IMR-90 (cell line): ENCODE measurements at regions not wholly inside any gene's neighbourhood (a gene's known extent, or its start where the extent isn't known, plus 50 kb on each side); places are given as distances from the start of the nearest gene placed in this dataset.
A peak's percentile ranks its signal among the peaks of the same experiment; 100 is the strongest.

Experiments used
- ATAC-seq: fragments of 200-7000 bp; cut with Tn5 transposase; 2 replicates; pipeline ENCODE4 v1.9.1; 2020; ENCODE audit warnings: low read depth, mild to moderate bottlenecking, moderate library complexity
- BruUV-seq: library from RNA; stranded (reverse); fragments of 400-500 nt; replicated peaks from 2 replicates; lab custom pipeline; 2021; lab: Mats Ljungman, UMichigan
- CTCF ChIA-PET: fragments of 300-600 bp; formaldehyde crosslinking; extraction: SDS; loops from one replicate; lab custom pipeline; 2021; ENCODE audit warnings: antibody characterized with exemption; lab: Yijun Ruan, JAX
- POLR2A ChIA-PET: fragments of 300-600 bp; sonication (Branson Sonifier 250); formaldehyde crosslinking; loops from one replicate; lab custom pipeline; 2022; ENCODE audit warnings: antibody characterized with exemption; ENCODE audit not compliant: unreplicated experiment; lab: Charles Lee
- DNase-seq: peaks from one replicate; pipeline ENCODE4 v3.0.0; 2013
- H2AFZ ChIP-seq: replicated peaks from 2 replicates; pipeline ENCODE3; 2013; ENCODE audit warnings: low read length, mild to moderate bottlenecking; ENCODE audit not compliant: poor library complexity
- H2AK5ac ChIP-seq: 2 replicates; pipeline ENCODE4 v1.6.1; 2013; ENCODE audit warnings: low read depth, low read length, inconsistent platforms
- H2AK9ac ChIP-seq: replicated peaks from 2 replicates; pipeline ENCODE3; 2013; ENCODE audit warnings: mild to moderate bottlenecking, low read depth, low read length, moderate library complexity; ENCODE audit not compliant: poor library complexity
- H2BK120ac ChIP-seq: 2 replicates; pipeline ENCODE4 v1.6.1; 2013; ENCODE audit warnings: low read depth, low read length, inconsistent platforms
- H2BK15ac ChIP-seq: 3 replicates; pipeline ENCODE4 v1.6.1; 2013; ENCODE audit warnings: low read depth, low read length, inconsistent platforms
- H2BK20ac ChIP-seq: 2 replicates; pipeline ENCODE4 v1.6.1; 2013; ENCODE audit warnings: low read depth, mild to moderate bottlenecking, inconsistent platforms, low read length, moderate library complexity
- H2BK5ac ChIP-seq: 2 replicates; pipeline ENCODE4 v1.6.1; 2013; ENCODE audit warnings: mild to moderate bottlenecking, low read depth, low read length, inconsistent platforms; ENCODE audit not compliant: poor library complexity, severe bottlenecking
- H3K14ac ChIP-seq: replicated peaks from 2 replicates; pipeline ENCODE4 v1.6.1; 2013; ENCODE audit warnings: low read depth, low read length, inconsistent platforms
- H3K18ac ChIP-seq: 2 replicates; pipeline ENCODE4 v1.6.1; 2013; ENCODE audit warnings: low read depth, low read length, control low read depth
- H3K23ac ChIP-seq: 2 replicates; pipeline ENCODE4 v1.6.1; 2013; ENCODE audit warnings: low read depth, low read length, inconsistent platforms
- H3K27ac ChIP-seq: 2 replicates; pipeline ENCODE4 v1.5.1; 2013; ENCODE audit warnings: mild to moderate bottlenecking, control low read depth, low read length; ENCODE audit not compliant: insufficient read depth
- H3K27me3 ChIP-seq: 2 replicates; pipeline ENCODE4 v1.6.1; 2013; ENCODE audit warnings: low read length; ENCODE audit not compliant: control insufficient read depth, insufficient read depth
- H3K36me3 ChIP-seq: 2 replicates; pipeline ENCODE4 v1.6.1; 2013; ENCODE audit warnings: low read length, mixed read lengths; ENCODE audit not compliant: control insufficient read depth, insufficient read depth
- H3K4ac ChIP-seq: 2 replicates; pipeline ENCODE4 v1.6.1; 2013; ENCODE audit warnings: low read depth, low read length, inconsistent platforms
- H3K4me1 ChIP-seq: 2 replicates; pipeline ENCODE4 v1.6.1; 2013; ENCODE audit warnings: low read length, mixed read lengths; ENCODE audit not compliant: control insufficient read depth, insufficient read depth
- H3K4me2 ChIP-seq: 2 replicates; pipeline ENCODE4 v1.6.1; 2013; ENCODE audit warnings: low read depth, mild to moderate bottlenecking, control low read depth, low read length, moderate library complexity
- H3K4me3 ChIP-seq: 2 replicates; pipeline ENCODE4 v1.5.1; 2013; ENCODE audit warnings: low read depth, mild to moderate bottlenecking, control low read depth, low read length, moderate library complexity; ENCODE audit not compliant: insufficient read depth
- H3K56ac ChIP-seq: 2 replicates; pipeline ENCODE4 v1.6.1; 2013; ENCODE audit warnings: low read length, inconsistent platforms; ENCODE audit not compliant: insufficient read depth; ENCODE audit errors: extremely low read depth
- H3K79me1 ChIP-seq, 2 experiments: 2 replicates each; pipeline ENCODE4 v1.6.1; 2013; ENCODE audit warnings: low read length in 2 of 2, inconsistent platforms in 1 of 2, low read depth in 1 of 2
- H3K9ac ChIP-seq: 2 replicates; pipeline ENCODE4 v1.6.1; 2013; ENCODE audit warnings: low read depth, low read length, control low read depth
- H3K9me1 ChIP-seq: 2 replicates; pipeline ENCODE4 v1.6.1; 2013; ENCODE audit warnings: low read length, inconsistent platforms; ENCODE audit not compliant: insufficient read depth
- H3K9me3 ChIP-seq: 2 replicates; pipeline ENCODE4 v1.6.1; 2013; ENCODE audit warnings: low read length; ENCODE audit not compliant: control insufficient read depth, insufficient read depth
- H4K20me1 ChIP-seq: 2 replicates; pipeline ENCODE4 v1.6.1; 2013; ENCODE audit warnings: low read length, inconsistent platforms; ENCODE audit not compliant: insufficient read depth
- H4K5ac ChIP-seq: 2 replicates; pipeline ENCODE4 v1.6.1; 2013; ENCODE audit warnings: mild to moderate bottlenecking, low read depth, low read length, control low read depth
- H4K8ac ChIP-seq, 2 experiments: 2 replicates each; pipeline ENCODE4 v1.6.1; 2013; ENCODE audit warnings: low read depth in 2 of 2, low read length in 2 of 2, control low read depth in 1 of 2, inconsistent platforms in 1 of 2
- H4K91ac ChIP-seq: 2 replicates; pipeline ENCODE4 v1.6.1; 2013; ENCODE audit warnings: low read depth, low read length, inconsistent platforms; ENCODE audit not compliant: insufficient read depth
- BHLHE40 ChIP-seq: fragments of 150-350 bp; IDR thresholded peaks from 2 replicates; pipeline ENCODE4 v1.6.1; 2016; ENCODE audit warnings: mild to moderate bottlenecking, low read depth, low read length
- CEBPB ChIP-seq: IDR thresholded peaks from 2 replicates; pipeline ENCODE4 v1.6.1; 2012; ENCODE audit warnings: low read depth, low read length, improper control_type of control experiment
- CHD1 ChIP-seq: IDR thresholded peaks from 2 replicates; pipeline ENCODE4 v1.6.1; 2012; ENCODE audit warnings: low read depth, low read length, improper control_type of control experiment
- CTCF ChIP-seq: conservative IDR thresholded peaks from 2 replicates; pipeline ENCODE4 v1.5.1; 2012; ENCODE audit warnings: mild to moderate bottlenecking, low read depth, low read length, improper control_type of control experiment
- ELK1 ChIP-seq: fragments of 150-350 bp; IDR thresholded peaks from 2 replicates; pipeline ENCODE4 v1.6.1; 2016; ENCODE audit warnings: low read depth, mild to moderate bottlenecking, low read length, moderate library complexity, borderline replicate concordance
- FOS ChIP-seq: fragments of 150-350 bp; IDR thresholded peaks from 2 replicates; pipeline ENCODE4 v1.6.1; 2016; ENCODE audit warnings: low read depth, low read length
- MAFK ChIP-seq: IDR thresholded peaks from 2 replicates; pipeline ENCODE4 v1.6.1; 2012; ENCODE audit warnings: low read depth, low read length, improper control_type of control experiment
- MAZ ChIP-seq: IDR thresholded peaks from 2 replicates; pipeline ENCODE4 v1.6.1; 2012; ENCODE audit warnings: low read depth, mild to moderate bottlenecking, low read length, improper control_type of control experiment, moderate library complexity, borderline replicate concordance
- MXI1 ChIP-seq: IDR thresholded peaks from 2 replicates; pipeline ENCODE4 v1.6.1; 2012; ENCODE audit warnings: low read depth, mild to moderate bottlenecking, low read length, moderate library complexity, borderline replicate concordance
- NFE2L2 ChIP-seq: fragments of 150-350 bp; IDR thresholded peaks from 2 replicates; pipeline ENCODE4 v1.6.1; 2016; ENCODE audit warnings: low read depth, mild to moderate bottlenecking, low read length
- POLR2A ChIP-seq: IDR thresholded peaks from 2 replicates; pipeline ENCODE4 v1.6.1; 2012; ENCODE audit warnings: mild to moderate bottlenecking, low read depth, low read length
- RAD21 ChIP-seq: IDR thresholded peaks from 2 replicates; pipeline ENCODE4 v1.6.1; 2012; ENCODE audit warnings: low read length, improper control_type of control experiment
- RCOR1 ChIP-seq: IDR thresholded peaks from 2 replicates; pipeline ENCODE4 v1.6.1; 2012; ENCODE audit warnings: mild to moderate bottlenecking, low read length, improper control_type of control experiment; ENCODE audit not compliant: insufficient replicate concordance
- RFX5 ChIP-seq: IDR thresholded peaks from 2 replicates; pipeline ENCODE4 v1.8.0; 2012; ENCODE audit warnings: low read depth, mild to moderate bottlenecking, low read length, moderate library complexity
- SMC3 ChIP-seq: fragments of 150-350 bp; IDR thresholded peaks from 2 replicates; pipeline ENCODE4 v1.6.1; 2016; ENCODE audit warnings: low read depth, mild to moderate bottlenecking, antibody characterized with exemption, low read length, moderate library complexity
- USF2 ChIP-seq: fragments of 150-350 bp; IDR thresholded peaks from 2 replicates; pipeline ENCODE4 v1.6.1; 2017; ENCODE audit warnings: mild to moderate bottlenecking, antibody characterized with exemption, low read length, low read depth
- WGBS, 2 experiments: methylation state at CpG; one replicate each; pipeline versions ENCODE4 v1.1.5 to v1.1.7; 2013; ENCODE audit warnings: missing lambda C conversion rate in 2 of 2; ENCODE audit not compliant: insufficient read length in 1 of 2; ENCODE audit errors: extremely low coverage in 2 of 2; 5-methylcytosine and 5-hydroxymethylcytosine counted together
- dilution Hi-C: fragments of 300-500 bp; cut with HindIII; formaldehyde crosslinking; loops from one replicate; pipeline ENCODE4 v1.14.3; 2018; ENCODE audit warnings: low sequenced_read_pairs; ENCODE audit not compliant: unreplicated experiment
- in situ Hi-C: fragments of 300-500 bp; cut with MboI; formaldehyde crosslinking; loops from 3 replicates; pipeline ENCODE4 v1.14.3; 2019; ENCODE audit warnings: low sequenced_read_pairs, inconsistent platforms, mixed read lengths
- intact Hi-C: fragments of 100-400 bp; cut with micrococcal nuclease; formaldehyde crosslinking; loops from 2 replicates; pipeline ENCODE4 v1.10.0; 2022

- Histone ChIP-seq H3K23ac (no peak overlapping the region), H3K79me1 (no peaks in the 10 kb centered on the region), H2BK120ac (no peak overlapping the region), H3K27me3 (peaks cover 3% of the 10 kb centered on the region), H3K4me2 (no peak overlapping the region), H2BK20ac (no peak overlapping the region), H3K4me1 (peaks cover under 1% of the 10 kb centered on the region; the same call in 1 of the 2 replicates), H4K8ac (no peak overlapping the region), H3K14ac (no peak overlapping the region), H2AK9ac (no peak overlapping the region), H3K9me3 (peaks cover 2% of the 10 kb centered on the region), H4K91ac (no peak overlapping the region), H3K27ac (no peak overlapping the region), H4K20me1 (no peaks in the 10 kb centered on the region), H3K4me3 (no peak overlapping the region), H3K18ac (no peak overlapping the region), H2BK15ac (no peak overlapping the region), H3K56ac (no peak overlapping the region), H3K36me3 (no peaks in the 10 kb centered on the region), H2AFZ (no peak overlapping the region), H3K4ac (no peak overlapping the region), H2AK5ac (no peak overlapping the region), H4K5ac (no peak overlapping the region), H3K9me1 (peaks cover 11% of the 10 kb centered on the region), H3K9ac (no peak overlapping the region), H2BK5ac (peak overlapping the region; percentile 86)
- WGBS, 2 experiments, result 83% methylated on average over 3 of the region's 8 CpGs; no CpG with 5 or more reads in 1 of the 2 experiments
- TF ChIP-seq RCOR1 (no peak), CTCF (no peak), MXI1 (no peak), MAFK (no peak), ELK1 (no peak), FOS (no peak), BHLHE40 (no peak), SMC3 (no peak), RFX5 (no peak), POLR2A (no peak), MAZ (no peak), RAD21 (no peak), CEBPB (no peak), USF2 (no peak), NFE2L2 (no peak), CHD1 (no peak)
- CTCF ChIA-PET, result no interaction called here
- no peak for ATAC-seq
- dilution Hi-C loops, result no loop called here
- DNase-seq, result no peak
- no TSS peak for BruUV-seq
- in situ Hi-C loops, result no loop called here
- intact Hi-C loops, result no loop called here
- POLR2A ChIA-PET, result no interaction called here
These were observed 58.2 kb upstream of the CKS2 start for GRCh38 chr9:89252651-89253267.
